HG03442 (cell line): ENCODE measurements at regions not wholly inside any gene's neighbourhood (a gene's known extent, or its start where the extent isn't known, plus 50 kb on each side); places are given as distances from the start of the nearest gene placed in this dataset.
A peak's percentile ranks its signal among the peaks of the same experiment; 100 is the strongest.
"Not testable (repeated sequence)": the region's sequence is repeated elsewhere in the genome, so short reads cannot be mapped to it uniquely, and the experiment has no call there.

Experiments
- ATAC-seq: cut with Tn5 transposase; IDR thresholded peaks from one replicate; pipeline ENCODE4 v1.9.1; 2021; ENCODE audit warnings: mild to moderate bottlenecking, moderate library complexity; ENCODE audit not compliant: unreplicated experiment

DNA sequence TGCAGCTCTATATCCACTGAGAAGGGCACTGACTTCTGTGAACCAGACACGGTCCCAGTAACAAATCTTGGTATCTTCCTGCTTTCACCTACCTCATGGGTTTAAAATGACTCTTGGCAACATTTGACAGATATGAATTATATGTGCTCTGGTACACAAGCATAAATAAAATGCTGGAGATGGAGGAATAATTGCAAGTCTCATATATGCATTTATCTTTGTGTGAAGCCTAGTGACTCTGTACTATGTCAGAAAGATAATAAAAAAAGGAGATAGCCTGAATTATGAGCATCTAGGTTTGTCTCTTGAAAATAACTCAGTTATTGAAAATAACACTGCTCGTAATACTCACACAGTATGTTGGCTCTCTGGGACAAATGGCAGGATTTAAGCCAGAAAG, 167.1 kb upstream of the CRBN start:
- no peak for ATAC-seq

DNA sequence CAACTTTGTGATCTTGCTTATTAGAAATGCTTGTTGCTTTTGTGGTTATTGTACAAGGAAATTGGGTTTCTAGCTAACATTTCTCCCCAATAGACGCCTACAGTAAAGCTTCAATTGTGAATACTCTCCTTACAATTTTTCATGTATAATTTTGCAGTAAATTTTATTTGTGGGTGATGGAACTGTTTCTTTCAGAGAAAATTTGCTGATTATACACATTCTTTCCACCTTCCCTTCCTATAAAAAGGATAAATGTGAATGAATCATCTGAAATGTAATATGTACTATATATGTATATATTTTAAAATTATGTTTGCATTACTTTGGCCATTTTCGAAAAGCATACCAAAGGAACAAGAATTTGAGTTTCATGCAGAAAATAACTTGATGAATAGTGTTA, 162.7 kb upstream of the CRBN start:
- ATAC-seq: no peak

DNA sequence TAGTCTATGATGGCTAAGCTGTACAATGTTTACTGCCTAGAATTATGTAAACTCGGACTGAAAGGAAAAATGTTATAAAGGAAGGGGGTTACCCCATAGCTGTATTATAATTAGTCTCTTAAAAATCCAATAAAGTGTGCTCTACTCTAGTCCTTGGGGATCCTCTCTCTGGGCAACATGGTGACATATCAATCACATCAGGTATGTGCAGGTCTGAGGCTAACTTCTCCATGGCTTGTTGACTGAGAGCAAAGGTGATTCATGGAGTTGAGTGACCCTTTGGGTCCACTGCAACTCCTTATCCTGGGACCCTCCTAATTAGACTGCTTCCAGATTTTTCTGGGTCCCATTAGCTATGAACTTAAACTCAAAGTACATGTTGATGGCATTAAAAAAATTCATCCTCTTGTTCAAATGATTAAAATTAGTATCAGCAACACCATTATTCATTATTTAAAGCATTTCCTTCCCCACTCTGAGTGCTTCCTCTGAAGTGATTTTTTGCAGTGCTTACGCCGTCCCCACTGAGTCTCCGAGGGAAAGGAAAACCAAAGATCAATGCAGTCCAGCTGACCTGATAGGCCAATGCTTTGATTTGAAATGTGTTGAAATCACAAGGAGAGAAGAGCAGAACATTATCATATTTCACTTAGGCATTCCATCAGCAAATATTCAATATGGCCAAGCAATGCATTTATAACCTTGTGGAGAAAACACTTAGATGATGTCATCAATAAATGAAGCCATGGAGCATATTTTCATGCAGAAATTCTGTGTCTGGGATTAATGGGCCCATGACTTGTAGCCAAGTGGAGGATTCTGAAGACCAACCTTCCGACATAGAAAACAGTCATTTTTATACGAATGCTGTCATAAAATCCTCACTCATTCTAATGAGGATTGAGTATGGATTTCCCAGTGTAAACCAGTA, 161.7 kb upstream of the CRBN start:
- no peak for ATAC-seq

DNA sequence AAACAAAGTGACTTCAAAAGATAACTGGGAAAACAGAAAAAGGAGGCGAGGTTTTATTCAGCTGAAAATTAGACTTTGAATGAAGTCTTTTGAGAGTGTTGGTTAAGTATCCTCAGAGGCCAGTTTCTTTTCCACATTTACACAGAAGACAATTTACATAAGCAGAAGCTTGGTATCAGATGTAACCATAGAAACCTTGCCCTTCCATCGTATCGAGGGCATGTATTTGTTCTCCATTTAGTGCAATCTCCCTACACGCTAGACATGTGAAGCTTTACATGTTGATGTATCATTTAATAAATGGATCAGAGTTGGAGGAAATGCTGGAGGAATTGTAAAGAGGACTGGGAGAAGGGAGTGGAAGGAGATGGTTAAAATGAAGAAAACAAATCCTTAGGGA, 161.0 kb upstream of the CRBN start:
- ATAC-seq: no peak

DNA sequence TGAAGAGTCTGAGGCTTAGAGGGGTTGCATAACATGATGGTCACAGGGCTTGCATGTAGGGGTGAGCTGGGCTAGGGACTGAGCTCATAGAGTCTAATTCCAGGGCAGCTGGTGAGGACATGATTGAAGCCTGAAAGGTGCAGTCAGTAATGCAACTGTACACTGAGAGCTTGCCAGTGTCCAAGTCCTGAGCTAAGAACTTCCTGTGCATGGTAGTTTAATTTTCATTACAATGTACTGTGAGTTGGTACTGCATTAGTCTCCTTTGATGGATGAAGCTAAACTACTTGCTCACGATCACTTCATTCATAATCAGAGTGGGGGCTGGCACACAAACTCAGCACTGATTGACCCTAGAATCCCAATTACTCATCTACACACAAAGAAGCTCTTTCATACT, 156.4 kb upstream of the CRBN start:
- no peak for ATAC-seq

DNA sequence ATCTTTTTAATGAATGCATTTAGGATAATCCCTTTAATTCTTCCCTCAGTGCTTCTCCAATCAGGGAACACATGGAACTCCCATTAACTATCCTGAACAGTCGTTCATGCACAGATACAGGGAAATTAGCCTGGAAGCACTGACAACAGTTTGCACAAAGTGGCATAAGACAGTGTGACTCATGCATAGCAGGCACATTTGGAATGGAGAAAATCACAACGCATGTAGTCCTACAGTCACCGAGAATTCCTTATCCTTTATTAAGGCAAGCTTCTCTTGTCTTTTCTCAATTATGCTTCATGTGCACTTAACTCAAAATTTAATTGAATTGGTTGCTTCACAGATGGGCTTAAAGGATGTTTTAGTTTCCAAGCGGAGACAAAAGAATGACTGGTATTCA, 155.0 kb upstream of the CRBN start:
- ATAC-seq: no peak

DNA sequence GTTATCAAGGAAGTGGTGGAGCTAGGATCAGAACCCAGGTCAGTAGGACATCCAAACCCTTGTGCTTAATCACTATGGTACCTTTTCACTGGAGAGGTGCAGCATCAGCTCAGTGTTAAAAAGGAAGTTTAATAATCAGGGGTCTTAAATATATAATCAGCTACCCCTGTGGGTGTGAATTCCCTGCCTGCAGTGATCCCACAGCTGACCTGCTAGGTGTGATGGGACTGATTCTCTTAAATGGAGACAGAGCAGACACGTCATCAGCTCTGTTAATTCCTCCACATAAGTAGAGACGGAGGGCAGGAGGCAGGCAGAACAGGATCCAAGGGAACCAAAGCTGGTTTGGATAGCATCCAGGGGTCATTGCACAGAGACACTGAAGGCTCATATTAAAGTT, 154.1 kb upstream of the CRBN start:
- ATAC-seq: no peak

DNA sequence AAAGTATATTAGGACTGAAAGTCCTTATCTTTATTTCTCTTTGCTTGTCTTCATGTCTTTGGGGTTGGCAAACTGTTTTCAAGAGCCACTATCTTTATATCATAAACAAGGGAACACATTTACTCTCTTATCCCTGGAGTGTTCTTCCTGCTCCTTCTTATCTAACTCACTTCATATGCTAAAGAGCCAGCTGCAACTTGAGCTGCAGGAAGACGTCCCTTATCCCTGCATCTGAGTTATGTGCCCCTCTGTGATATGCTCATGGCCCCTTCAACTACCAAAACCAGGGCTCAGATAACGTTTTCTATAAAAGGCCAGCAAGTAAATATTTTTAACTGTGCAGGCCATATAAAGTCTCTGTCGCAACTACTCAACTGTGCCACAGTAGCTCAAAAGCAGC, 137.0 kb upstream of the CRBN start:
- no peak for ATAC-seq

DNA sequence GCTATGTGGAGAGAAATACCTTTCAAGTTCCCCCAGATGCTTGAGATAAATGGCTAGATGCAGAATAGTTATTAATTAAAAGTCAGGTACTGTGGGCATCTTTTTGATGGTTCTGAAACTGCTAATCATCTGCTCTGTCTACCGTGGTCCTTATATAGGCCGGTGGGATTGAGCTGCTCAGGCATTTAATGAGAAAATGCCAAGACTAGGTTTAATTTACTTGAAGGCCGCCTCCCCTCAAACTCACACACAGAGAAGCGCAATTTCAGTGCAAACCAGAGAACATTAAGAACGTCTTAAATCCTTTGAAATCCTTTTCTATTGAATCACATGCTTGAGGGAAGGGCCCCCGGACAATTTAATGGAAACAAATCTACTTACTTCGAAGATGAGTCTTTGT, 136.4 kb upstream of the CRBN start:
- ATAC-seq: no peak

DNA sequence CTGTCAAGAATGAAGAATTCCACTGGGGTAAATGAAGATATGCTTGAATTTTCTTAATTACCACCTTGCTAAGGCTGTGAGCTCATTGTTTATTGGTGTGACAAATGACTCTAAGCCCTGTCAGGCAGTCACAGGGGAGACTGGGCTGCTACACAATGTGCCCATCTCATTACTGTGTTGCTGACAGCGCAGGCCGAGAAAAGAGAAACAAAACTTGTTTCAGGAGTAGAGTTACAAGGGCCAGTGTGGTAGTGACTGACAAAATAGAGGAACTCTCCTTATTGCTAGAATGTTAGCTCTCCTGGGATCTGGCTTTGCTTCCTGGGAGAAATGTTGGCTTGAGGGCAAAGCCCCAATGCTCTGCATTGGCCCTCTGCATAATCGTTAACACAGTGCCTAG, 130.4 kb upstream of the CRBN start:
- no peak for ATAC-seq

DNA sequence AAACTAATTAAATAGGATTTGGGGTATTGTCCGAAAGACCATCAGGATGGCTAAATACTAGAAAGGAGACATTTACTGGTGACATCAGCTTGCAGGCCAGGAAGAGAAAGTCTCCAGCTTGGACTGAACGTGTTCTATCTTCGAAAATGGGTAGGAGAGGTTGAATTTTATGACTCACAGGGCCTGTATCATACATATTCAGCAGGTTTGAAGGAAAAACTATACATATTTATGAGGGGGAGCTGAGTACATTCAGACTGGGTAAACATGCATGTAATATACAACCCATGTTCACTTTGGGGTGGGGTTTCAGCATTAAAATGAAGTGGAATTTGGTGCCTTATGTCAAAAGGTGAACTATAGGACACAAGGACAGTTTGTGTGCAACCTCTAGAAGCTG, 129.3 kb upstream of the CRBN start:
- no peak for ATAC-seq

DNA sequence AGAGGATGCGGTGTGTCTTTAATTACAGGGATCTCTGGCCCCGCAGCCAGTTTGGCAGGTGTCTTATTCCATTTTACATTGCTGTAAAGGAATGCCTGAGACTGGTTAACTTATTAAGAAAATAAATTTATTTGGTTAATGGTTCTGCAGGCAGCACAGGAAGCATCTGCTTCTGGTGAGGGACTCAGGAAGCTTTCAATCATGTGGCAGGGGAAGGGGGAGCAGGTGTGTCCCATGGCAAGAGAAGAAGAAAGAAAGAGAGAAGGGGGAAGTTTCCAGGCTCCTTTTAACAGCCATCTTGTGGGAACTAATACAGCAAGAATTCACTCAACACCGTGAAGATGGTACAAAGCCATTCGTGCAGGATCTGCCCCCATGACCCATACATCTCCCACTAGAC, 128.0 kb upstream of the CRBN start:
- no peak for ATAC-seq

DNA sequence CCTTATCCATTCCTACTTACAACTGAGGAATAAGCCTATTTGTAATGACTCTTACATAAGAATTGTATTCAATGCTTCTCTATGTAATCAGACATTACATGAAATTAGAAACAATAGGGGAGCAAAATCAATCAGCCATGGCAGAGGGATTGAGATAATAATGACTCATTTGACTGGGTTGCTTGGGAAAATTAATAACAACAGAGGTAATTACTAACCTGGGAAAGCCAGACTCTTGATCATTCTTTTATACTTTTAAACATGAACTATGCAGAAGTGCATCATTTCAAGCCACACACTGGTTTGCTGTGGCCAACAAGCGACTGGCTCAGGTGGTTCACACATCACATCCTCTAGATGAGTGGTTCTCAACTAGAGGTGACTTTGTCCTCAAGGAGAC, 126.3 kb upstream of the CRBN start:
- no peak for ATAC-seq

DNA sequence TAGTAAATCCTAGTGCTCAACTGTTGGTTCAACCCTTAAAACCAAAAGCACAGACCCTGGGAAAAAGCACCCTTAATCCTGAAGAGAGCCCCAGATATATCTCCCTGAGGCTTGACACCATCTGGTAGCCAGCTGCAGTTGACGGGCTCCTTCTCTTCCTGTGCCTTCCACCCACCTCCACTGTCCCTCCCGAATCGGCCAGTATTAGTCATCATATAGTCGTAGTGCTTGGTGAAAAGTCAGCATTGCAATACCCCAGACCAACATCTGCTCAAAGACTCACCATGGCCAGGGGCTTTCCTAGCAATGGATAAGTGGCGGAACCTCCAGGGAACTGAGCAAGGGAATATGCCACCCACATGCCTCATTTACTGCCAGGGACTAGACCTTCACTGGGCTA, 125.6 kb upstream of the CRBN start:
- ATAC-seq: no peak

DNA sequence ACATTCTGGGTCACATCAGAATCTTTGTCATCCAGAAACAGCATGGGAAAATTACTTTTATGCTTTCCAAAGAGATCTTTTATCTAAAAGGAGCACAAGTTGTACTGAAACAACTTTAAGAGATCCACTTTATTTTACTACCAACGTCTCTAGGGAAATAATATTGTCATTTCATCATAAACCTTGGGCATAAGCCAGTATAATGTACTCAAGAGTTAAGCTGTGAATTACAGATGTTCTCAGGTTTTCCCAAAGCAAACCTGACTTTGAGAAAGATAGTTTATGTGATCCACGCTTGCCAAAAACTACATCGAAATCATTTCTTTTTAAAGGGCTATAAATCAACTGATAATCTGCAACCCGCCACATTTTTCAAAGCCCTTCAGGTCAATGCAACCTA, 124.1 kb upstream of the CRBN start:
- ATAC-seq: no peak

DNA sequence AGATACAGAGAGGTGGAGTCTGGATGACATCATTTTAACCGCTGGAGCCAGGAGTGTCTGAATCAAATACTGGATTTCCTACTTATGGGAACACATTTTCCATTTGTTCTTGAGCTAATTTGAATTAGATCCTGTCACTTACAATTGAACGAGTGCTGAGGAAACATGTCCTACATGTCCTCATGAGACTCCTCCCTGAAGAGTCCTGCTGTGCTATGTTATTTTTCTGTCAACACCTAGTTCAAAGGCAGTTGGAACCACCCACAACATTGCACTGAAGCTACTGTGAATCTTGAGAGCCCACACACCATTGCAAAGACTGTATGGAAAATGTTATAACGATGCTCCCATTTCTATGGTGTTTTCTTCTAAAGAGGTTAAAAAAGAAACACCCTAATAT, 123.5 kb upstream of the CRBN start:
- no peak for ATAC-seq

DNA sequence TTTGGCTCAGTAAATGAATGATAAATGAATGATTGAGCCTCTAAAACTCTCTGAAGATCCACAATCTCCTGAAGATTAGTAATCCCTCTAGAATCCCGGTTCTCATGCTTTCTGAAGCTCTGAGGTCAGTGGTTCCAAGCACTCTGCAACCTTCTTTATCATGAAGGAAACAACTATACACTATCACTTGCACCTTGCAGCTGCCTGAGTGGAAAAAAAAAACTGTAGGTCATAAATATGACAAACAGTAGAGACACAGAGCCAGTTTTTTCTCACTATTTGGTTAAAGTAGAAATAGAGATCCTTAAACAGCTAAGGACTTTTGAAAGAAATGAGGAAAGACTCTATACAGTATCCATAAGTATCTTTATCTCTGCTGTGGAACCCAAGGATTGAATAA, 122.0 kb upstream of the CRBN start:
- no peak for ATAC-seq

DNA sequence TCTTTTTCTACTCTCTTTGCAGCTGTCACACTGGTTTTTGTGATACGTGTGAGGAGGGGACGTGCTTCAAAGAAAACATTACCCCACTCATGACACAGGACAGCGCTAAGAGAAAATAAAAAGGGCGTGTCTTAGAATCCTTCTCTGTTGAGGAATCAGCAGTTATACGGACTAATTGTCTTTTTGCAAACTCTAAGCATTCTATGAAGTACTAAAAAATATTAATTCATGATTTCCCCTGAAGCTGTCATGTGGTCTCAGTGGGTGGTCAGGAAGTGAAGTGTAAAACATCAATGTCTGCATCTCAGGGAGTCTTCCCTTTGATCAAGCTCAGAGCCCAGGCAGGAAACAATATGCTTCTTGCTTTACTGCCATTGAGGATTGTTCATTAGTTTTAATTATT, 117.5 kb upstream of the CRBN start:
- no peak for ATAC-seq

DNA sequence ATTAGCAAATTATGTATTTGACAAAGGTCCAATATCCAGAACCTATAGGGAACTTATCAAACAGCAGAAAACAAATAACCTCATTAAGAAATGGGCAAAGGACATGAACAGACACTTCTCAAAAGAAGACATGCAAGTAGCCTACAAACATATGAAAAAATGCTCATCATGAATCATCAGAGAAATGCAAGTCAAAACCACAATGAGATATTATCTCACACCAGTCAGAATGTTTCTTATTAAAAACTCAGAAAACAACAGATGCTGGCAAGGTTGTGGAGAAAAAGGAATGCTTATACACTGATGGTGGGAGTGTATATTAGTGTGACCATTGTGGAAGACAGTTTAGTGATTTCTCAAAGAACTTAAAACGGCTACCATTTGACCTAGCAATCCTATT, 116.1 kb upstream of the CRBN start:
- no peak for ATAC-seq

DNA sequence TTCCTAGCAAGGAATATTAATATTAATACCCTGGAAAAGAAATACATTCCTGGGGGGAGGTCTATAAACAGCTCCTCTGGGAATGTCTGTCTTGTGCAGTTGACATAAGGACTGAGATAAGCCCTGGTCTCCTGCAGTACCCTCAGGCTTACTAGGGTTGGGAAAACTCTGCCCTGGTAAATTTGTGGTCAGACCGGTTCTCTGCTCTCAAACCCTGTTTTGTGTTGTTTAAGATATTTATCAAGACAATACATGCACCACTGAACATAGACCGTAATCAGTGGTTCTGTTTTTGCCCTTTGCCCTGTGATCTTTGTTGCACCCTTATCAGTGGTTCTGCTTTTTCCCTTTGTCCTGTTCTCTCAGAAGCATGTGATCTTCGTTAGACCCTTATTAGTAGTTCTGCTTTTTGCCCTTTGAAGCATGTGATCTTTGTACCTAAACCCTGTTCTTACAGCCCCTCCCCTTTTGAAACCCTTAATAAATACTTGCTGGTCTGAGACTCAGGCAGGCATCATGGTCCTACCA, 112.3 kb upstream of the CRBN start:
- ATAC-seq: not testable (repeated sequence)

DNA sequence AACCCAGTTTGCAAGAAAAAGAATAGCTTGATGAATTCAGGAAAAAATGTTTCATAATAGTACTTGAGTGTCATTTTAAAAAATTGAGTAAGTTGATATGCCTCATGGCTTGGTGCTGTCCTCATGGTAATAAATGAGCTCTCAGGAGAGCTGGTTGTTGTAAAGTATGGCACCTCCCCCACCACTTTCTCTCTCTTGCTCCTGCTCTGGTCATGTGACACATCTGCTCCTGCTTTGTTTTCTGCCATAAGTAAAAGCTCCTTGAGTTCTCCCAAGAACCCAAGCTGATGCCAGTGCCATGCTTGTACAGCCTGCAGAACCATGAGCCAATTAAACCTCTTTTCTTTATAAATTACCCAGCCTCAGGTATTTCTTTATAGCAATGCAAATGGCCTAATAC, 108.8 kb upstream of the CRBN start:
- ATAC-seq: no peak

DNA sequence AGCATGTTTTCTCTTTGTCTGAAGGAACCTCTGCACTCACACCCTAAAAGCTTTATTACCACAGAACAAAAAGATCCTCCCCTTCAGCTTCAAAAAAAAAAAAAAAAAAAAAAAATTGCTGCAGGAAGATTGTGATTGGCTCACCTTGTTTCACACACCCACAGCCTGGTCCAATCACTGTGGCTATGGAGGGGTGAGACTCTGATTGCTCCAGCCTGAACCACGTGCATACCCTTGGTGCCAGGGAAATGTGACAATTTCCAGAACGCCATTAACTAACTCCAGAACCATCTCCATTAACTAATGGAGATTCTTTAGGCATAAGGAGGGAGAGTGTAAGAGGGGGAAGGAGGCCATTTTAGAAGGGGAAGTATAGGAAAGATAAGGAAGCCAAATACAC, 106.5 kb upstream of the CRBN start:
- ATAC-seq: no peak

DNA sequence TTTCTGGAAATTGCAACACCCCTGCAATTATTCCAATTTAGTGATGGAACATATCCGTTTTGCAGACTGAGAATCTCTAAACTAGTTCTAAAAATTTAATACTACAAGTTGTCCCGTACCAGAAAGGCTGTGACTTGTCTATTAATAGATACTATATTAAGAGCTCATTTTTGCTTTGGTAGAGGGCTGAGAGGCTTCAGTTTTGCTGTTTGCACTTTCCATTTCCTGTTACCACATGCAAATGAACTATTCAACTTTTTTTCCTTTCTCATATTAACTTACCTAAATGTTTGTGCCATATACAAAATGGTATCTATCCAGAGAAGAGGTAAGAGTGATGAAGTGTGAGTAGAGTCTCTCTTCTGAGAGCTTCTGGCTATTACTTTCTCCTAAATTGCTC, 101.5 kb upstream of the CRBN start:
- peak; percentile 73 for ATAC-seq
